ENCODE measurements at regions not wholly inside any gene's neighbourhood (a gene's known extent, or its start where the extent isn't known, plus 50 kb on each side); places are given as distances from the start of the nearest gene placed in this dataset.

- DNase-seq (ENCODE audit: low read depth in 1 of 2, low spot score in 1 of 2), result no peak
Observed at GRCh38 chr2:128490321-128490720, 171.7 kb upstream of the HS6ST1 start.

- DNase-seq (ENCODE audit: low read depth in 1 of 2, low spot score in 1 of 2), result no peak
Observed at GRCh38 chr2:128490881-128491691, 172.4 kb upstream of the HS6ST1 start.

- no peak for DNase-seq (ENCODE audit: low read depth in 1 of 2, low spot score in 1 of 2)
Observed at GRCh38 chr2:128491692-128492244, 173.1 kb upstream of the HS6ST1 start.

- DNase-seq (ENCODE audit: low read depth in 1 of 2, low spot score in 1 of 2), result no peak
Observed at GRCh38 chr2:128492966-128493811, 174.5 kb upstream of the HS6ST1 start.

GRCh38 chr2:128493880-128494279 is 175.2 kb upstream of the HS6ST1 start:
- no peak for DNase-seq (ENCODE audit: low read depth in 1 of 2, low spot score in 1 of 2)

- DNase-seq (ENCODE audit: low read depth in 1 of 2, low spot score in 1 of 2), result no peak
Observed at GRCh38 chr2:128494307-128494639, 175.6 kb upstream of the HS6ST1 start.

GRCh38 chr2:128494640-128495321 is 176.1 kb upstream of the HS6ST1 start:
- no peak for DNase-seq (ENCODE audit: low read depth in 1 of 2, low spot score in 1 of 2)

- DNase-seq (ENCODE audit: low read depth in 1 of 2, low spot score in 1 of 2), result no peak
Observed at GRCh38 chr2:128495996-128496547, 177.4 kb upstream of the HS6ST1 start.

- no peak for DNase-seq (ENCODE audit: low read depth in 1 of 2, low spot score in 1 of 2)
Observed at GRCh38 chr2:128496700-128497099, 178.0 kb upstream of the HS6ST1 start.

GRCh38 chr2:128497461-128497860 is 178.8 kb upstream of the HS6ST1 start:
- no peak for DNase-seq (ENCODE audit: low read depth in 1 of 2, low spot score in 1 of 2)

GRCh38 chr2:128498086-128498485 is 179.4 kb upstream of the HS6ST1 start:
- DNase-seq (ENCODE audit: low read depth in 1 of 2, low spot score in 1 of 2), result no peak

GRCh38 chr2:128498589-128498988 is 179.9 kb upstream of the HS6ST1 start:
- no peak for DNase-seq (ENCODE audit: low read depth in 1 of 2, low spot score in 1 of 2)

GRCh38 chr2:128499367-128500137 is 180.9 kb upstream of the HS6ST1 start:
- DNase-seq (ENCODE audit: low read depth in 1 of 2, low spot score in 1 of 2), result no peak

- no peak for DNase-seq (ENCODE audit: low read depth in 1 of 2, low spot score in 1 of 2)
Observed at GRCh38 chr2:128500138-128500800, 181.6 kb upstream of the HS6ST1 start.

GRCh38 chr2:128501006-128501690 is 182.5 kb upstream of the HS6ST1 start:
- DNase-seq (ENCODE audit: low read depth in 1 of 2, low spot score in 1 of 2), result no peak

GRCh38 chr2:128501700-128502099 is 183.0 kb upstream of the HS6ST1 start:
- DNase-seq (ENCODE audit: low read depth in 1 of 2, low spot score in 1 of 2), result no peak

GRCh38 chr2:128502200-128502599 is 183.5 kb upstream of the HS6ST1 start:
- no peak for DNase-seq (ENCODE audit: low read depth in 1 of 2, low spot score in 1 of 2)

- DNase-seq (ENCODE audit: low read depth in 1 of 2, low spot score in 1 of 2), result no peak
Observed at GRCh38 chr2:128502638-128503246, 184.1 kb upstream of the HS6ST1 start.
